ENCODE measurements at regions not wholly inside any gene's neighbourhood (a gene's known extent, or its start where the extent isn't known, plus 50 kb on each side); places are given as distances from the start of the nearest gene placed in this dataset.
"Not testable (repeated sequence)": the region's sequence is repeated elsewhere in the genome, so short reads cannot be mapped to it uniquely, and the experiment has no call there.

GRCh38 chr6:115055579-115055978 is 712.8 kb upstream of the HS3ST5 start (continued):
- no peak for TF ChIP-seq ZNF462 (CRISPR knock-in tag; IDR thresholded peaks at IDR 0.05)

GRCh38 chr6:115054242-115054641 is 711.4 kb upstream of the HS3ST5 start:
- H3K27ac Mint-ChIP-seq; H3K27me3 Mint-ChIP-seq (ENCODE audit: insufficient read depth, low read depth, poor library complexity); H3K27ac ChIP-seq (ENCODE audit: low read depth): not testable (repeated sequence)

GRCh38 chr6:115053169-115053860 is 710.5 kb upstream of the HS3ST5 start:
- no peaks in the 10 kb centered on the region for H3K36me3 ChIP-seq (ENCODE audit: insufficient read depth)
- Mint-ChIP-seq H3K4me1 (no peaks in the 10 kb centered on the region), H3K36me3 (ENCODE audit: low read depth) (no peaks in the 10 kb centered on the region; the same call in 2 of the 3 replicates), H3K9me3 (peaks cover 4% of the 10 kb centered on the region; the same call in 2 of the 3 replicates), H3K27ac (no peak overlapping the region), H3K4me3 (no peak overlapping the region), H3K27me3 (ENCODE audit: insufficient read depth, low read depth, poor library complexity) (no peaks in the 10 kb centered on the region)
- no peaks in the 10 kb centered on the region for H3K9me2 ChIP-seq (ENCODE audit: insufficient read depth)
- no peak overlapping the region for H3K4me3 ChIP-seq
- H3F3A ChIP-seq (replicated peaks; ENCODE audit: low read depth) = no peaks in the 10 kb centered on the region
- H4K20me1 ChIP-seq (replicated peaks; ENCODE audit: insufficient read depth) = no peaks in the 10 kb centered on the region
- ATAC-seq (no peak), DNase-seq (ENCODE audit: low spot score) (no peak)
- H3K79me2 ChIP-seq (replicated peaks; ENCODE audit: insufficient read depth) = no peaks in the 10 kb centered on the region
- no peak overlapping the region for H2AFZ ChIP-seq
- peaks cover 31% of the 10 kb centered on the region for H3K27me3 ChIP-seq (ENCODE audit: insufficient read depth)
- no peak overlapping the region for H3K4me2 ChIP-seq
- H3K4me1 ChIP-seq (ENCODE audit: insufficient read depth) = no peaks in the 10 kb centered on the region
- no peak overlapping the region for H3K27ac ChIP-seq (ENCODE audit: low read depth)
- TF ChIP-seq ZNF331 (CRISPR knock-in tag; IDR thresholded peaks at IDR 0.05; ENCODE audit: low read depth) (no peak), EZH2 (IDR thresholded peaks at IDR 0.05; ENCODE audit: low read depth, unreplicated experiment) (no peak), ETS1 (IDR thresholded peaks at IDR 0.05) (no peak), REST (IDR thresholded peaks at IDR 0.05; ENCODE audit: unreplicated experiment) (no peak), EZH2phosphoT487 (IDR thresholded peaks at IDR 0.05; ENCODE audit: unreplicated experiment) (no peak), CREB1 (CRISPR knock-in tag; IDR thresholded peaks at IDR 0.05; ENCODE audit: low read depth) (no peak), STAT1 (IDR thresholded peaks at IDR 0.05; ENCODE audit: unreplicated experiment) (no peak), JUNB (IDR thresholded peaks at IDR 0.05; ENCODE audit: unreplicated experiment) (no peak)

More at GRCh38 chr6:115054242-115054641, 711.4 kb upstream of the HS3ST5 start:
- not testable (repeated sequence) for H3F3A ChIP-seq (replicated peaks; ENCODE audit: low read depth); H3K9me2 ChIP-seq (ENCODE audit: insufficient read depth); H3K4me3 Mint-ChIP-seq; H3K79me2 ChIP-seq (replicated peaks; ENCODE audit: insufficient read depth); H3K36me3 Mint-ChIP-seq (ENCODE audit: low read depth); H2AFZ ChIP-seq; H3K36me3 ChIP-seq (ENCODE audit: insufficient read depth); H3K4me1 Mint-ChIP-seq; ATAC-seq; H3K4me2 ChIP-seq; H3K9me3 Mint-ChIP-seq; H4K20me1 ChIP-seq (replicated peaks; ENCODE audit: insufficient read depth); H3K4me1 ChIP-seq (ENCODE audit: insufficient read depth); H3K4me3 ChIP-seq
- DNase-seq (ENCODE audit: low spot score) = peak; percentile 32
- peaks cover 31% of the 10 kb centered on the region for H3K27me3 ChIP-seq (ENCODE audit: insufficient read depth)

Data from GM23338 (cell line).